ENCODE measurements at regions not wholly inside any gene's neighbourhood (a gene's known extent, or its start where the extent isn't known, plus 50 kb on each side); places are given as distances from the start of the nearest gene placed in this dataset.
"Not testable (repeated sequence)": the region's sequence is repeated elsewhere in the genome, so short reads cannot be mapped to it uniquely, and the experiment has no call there.

DNA sequence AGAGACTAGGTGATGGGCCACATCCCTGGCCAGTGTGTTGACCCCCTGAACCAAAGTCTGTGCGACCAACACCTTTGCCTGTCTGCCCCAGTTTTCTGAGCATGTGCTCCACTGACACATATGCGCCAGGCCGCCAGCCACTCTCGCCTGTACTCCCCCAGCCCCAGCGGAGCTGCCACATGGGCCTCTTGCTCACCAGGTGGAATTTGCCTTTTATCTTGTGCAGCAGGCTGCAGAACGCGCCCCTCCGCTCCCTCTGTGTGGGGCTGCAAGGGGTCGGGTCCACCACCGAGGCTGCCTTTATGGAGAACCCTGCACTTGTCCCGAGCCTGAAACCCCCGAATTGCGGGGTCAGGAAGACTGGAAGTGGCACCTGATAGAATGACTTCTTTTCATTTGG lies 405.7 kb upstream of the NPAP1 start:
- H3K9me3 ChIP-seq: no peaks in the 10 kb centered on the region
- no peaks in the 10 kb centered on the region for H3K36me3 ChIP-seq
- H3K4me3 ChIP-seq: no peak overlapping the region
- no peak for DNase-seq (ENCODE audit: low spot score)
- no peaks in the 10 kb centered on the region for H3K4me1 ChIP-seq
- TF ChIP-seq, protein P1, sequence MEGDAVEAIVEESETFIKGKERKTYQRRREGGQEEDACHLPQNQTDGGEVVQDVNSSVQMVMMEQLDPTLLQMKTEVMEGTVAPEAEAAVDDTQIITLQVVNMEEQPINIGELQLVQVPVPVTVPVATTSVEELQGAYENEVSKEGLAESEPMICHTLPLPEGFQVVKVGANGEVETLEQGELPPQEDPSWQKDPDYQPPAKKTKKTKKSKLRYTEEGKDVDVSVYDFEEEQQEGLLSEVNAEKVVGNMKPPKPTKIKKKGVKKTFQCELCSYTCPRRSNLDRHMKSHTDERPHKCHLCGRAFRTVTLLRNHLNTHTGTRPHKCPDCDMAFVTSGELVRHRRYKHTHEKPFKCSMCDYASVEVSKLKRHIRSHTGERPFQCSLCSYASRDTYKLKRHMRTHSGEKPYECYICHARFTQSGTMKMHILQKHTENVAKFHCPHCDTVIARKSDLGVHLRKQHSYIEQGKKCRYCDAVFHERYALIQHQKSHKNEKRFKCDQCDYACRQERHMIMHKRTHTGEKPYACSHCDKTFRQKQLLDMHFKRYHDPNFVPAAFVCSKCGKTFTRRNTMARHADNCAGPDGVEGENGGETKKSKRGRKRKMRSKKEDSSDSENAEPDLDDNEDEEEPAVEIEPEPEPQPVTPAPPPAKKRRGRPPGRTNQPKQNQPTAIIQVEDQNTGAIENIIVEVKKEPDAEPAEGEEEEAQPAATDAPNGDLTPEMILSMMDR (IDR thresholded peaks at IDR 0.05): no peak
- H3K27me3 ChIP-seq: no peaks in the 10 kb centered on the region
- H3K27ac ChIP-seq: no peak overlapping the region

DNA sequence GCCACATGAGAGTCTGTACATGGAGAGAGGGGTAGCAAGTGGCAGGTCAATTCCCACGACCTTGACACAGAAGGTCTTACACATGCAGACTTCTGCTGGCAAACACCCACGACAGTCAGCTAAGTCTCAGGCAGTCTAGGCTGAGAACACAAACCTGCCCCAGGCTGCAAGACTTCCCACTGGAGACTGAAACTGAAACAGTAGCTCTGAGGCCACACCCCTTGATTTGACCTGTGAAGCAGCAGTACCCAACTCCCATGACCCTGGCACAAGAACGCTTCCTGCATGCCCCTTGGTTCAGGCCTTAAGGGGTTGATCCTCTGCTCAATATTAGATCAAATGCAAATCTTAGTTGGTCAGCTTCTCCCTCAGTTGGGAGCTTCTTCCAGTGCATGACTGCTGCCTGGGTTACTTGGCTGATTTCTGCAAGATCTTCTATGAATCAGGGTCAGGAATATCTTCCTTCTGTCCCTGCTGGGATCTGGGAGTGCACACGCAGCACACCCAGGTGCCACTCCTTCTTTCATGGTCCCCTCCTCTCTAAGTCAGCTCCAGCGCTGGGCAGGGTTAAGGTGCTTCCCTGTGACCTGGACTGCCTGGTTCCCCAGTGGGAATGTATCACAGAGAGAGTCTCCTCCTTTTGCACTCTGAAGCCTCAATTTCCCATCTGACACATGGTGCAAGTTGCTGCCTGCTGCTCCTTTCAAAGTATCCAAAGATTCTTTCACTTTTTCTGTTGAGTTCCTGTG lies 403.9 kb upstream of the NPAP1 start:
- H3K27ac ChIP-seq: not testable (repeated sequence)

DNA sequence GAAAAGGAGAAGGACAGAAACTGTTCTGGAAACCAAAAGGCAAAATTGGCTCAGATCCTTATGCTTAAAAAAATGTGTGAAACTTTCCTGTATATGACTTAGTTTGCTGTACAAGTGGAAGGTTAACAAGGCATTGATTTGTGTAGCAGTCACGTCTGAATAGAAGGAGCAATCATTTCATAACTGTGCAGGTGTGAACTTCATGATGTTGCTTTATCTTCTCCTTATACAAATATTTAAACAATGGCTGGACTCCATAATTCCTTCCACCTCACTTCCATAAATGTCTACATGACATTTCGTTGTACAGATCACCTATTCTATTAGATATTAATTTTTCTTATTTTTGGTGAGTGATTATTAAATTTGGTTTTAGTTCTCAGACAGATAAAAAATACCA lies 382.7 kb upstream of the NPAP1 start:
- no peak for DNase-seq (ENCODE audit: low spot score)
- TF ChIP-seq, protein P1 (IDR thresholded peaks at IDR 0.05): no peak
- Histone ChIP-seq H3K4me3 (no peak overlapping the region), H3K27me3 (no peaks in the 10 kb centered on the region), H3K4me1 (no peaks in the 10 kb centered on the region), H3K27ac (no peak overlapping the region), H3K36me3 (no peaks in the 10 kb centered on the region), H3K9me3 (no peaks in the 10 kb centered on the region)

More for the DNA sequence above, 403.9 kb upstream of the NPAP1 start:
- H3K4me3 ChIP-seq; H3K4me1 ChIP-seq; H3K27me3 ChIP-seq; DNase-seq (ENCODE audit: low spot score); H3K36me3 ChIP-seq; H3K9me3 ChIP-seq: not testable (repeated sequence)

DNA sequence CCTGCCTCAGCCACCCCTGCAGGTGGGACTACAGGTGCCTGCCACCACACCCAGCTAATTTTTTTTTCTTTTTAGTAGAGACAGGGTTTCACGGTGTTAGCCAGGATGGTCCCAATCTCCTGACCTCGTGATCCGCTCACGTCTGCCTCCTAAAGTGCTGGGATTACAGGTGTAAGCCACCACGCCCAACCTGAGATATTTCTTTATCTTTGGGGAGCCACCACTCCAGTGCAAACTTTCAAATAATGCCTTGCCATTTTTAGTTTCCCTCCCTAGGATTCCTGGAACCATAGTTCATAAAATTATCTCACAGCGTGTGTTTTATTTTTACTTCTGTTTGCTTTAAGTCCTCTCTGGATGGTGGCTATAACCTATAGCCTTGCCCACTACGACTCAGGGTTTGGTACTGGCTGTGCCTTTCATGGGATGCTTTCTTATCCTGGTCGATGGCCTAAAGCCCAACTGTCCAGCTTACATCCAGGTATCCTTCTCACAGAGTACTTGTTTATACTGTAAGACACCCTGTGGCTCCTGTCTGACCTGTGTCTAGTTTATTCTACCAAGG lies 374.7 kb upstream of the NPAP1 start:
- not testable (repeated sequence) for H3K9me3 ChIP-seq; H3K27me3 ChIP-seq; DNase-seq (ENCODE audit: low spot score); H3K27ac ChIP-seq; H3K4me3 ChIP-seq; H3K4me1 ChIP-seq; H3K36me3 ChIP-seq

DNA sequence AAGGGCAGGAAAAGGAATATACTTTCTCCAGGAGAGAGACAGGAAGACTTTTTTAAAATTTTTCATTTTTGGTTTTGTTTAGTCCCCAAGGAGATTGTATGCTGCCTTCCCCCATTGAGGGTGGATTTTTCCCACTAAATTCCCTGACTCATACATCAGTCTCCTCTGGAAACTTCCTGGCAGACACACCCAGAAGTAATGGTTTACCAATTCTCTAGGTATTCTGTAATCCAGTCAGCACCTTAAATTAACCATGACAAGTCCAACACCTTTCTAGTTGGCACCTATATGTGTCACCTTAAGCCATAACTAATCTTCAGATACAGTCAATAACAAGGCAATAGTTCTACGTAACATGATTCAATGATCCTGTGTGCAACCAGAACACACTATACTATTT lies 373.6 kb upstream of the NPAP1 start:
- H3K4me3 ChIP-seq; H3K27ac ChIP-seq; H3K9me3 ChIP-seq; DNase-seq (ENCODE audit: low spot score); H3K36me3 ChIP-seq; H3K4me1 ChIP-seq; H3K27me3 ChIP-seq: not testable (repeated sequence)

DNA sequence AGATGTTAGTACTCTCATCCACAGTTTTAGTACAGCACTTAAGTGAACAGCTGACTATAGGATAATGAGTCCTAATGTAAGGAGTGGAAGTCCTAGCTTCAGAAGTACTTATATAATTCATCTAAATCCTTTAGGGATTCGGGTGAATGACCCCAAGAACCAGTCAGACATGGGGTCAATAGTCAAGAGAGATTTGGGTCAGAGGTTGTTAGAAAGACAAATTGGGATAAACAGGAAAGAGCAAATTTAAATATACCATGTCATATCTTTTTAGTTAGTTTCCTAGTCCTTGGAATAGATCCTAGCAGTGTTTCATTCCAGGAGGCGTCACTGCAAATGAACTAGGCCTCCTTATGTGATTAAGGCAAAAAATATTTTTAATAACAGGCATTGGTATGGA lies 370.8 kb upstream of the NPAP1 start:
- not testable (repeated sequence) for H3K27ac ChIP-seq; H3K4me3 ChIP-seq; H3K36me3 ChIP-seq; H3K4me1 ChIP-seq; H3K9me3 ChIP-seq; H3K27me3 ChIP-seq; DNase-seq (ENCODE audit: low spot score)

DNA sequence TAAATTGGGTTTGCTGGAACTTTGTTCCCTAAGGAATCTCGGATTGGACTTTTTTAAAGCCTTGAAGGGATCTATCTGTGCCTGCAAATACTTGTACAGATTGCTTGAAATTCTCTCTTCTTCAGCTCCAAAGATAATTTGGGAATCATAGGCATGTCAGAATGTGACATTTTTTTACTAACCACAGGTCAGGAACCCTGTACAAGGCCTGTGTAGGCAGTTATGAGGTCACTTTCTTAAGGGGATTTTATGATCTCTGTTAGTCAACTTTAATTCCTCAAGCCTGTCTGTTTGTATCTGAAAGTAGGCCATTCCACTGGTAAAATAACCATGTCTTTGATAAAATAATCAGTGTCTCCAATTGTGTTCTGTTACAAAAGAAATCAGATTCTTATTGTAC lies 369.9 kb upstream of the NPAP1 start:
- not testable (repeated sequence) for H3K4me3 ChIP-seq, H3K9me3 ChIP-seq

DNA sequence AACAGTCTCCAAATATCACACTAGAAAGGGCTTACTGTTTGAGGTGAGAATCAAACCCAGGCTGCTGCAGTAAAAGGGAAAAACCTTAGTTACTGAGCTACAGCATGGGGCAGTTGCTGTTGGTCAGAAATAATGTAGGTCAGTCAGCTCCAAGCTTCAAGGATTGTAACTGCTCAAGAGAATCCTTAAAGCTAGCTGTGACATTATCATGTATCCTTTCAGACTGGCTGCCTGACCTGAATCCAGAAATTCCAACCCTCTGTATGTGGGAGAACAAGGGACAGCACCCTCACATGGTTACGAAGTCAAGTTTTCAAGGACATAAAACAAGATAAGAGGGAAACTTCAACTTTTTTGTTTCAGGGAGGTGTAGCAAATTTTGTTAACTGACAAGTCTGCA lies 365.9 kb upstream of the NPAP1 start:
- H3K27me3 ChIP-seq; H3K4me3 ChIP-seq; H3K36me3 ChIP-seq; DNase-seq (ENCODE audit: low spot score); H3K9me3 ChIP-seq; H3K4me1 ChIP-seq; H3K27ac ChIP-seq: not testable (repeated sequence)

More for the DNA sequence above, 369.9 kb upstream of the NPAP1 start:
- H3K36me3 ChIP-seq; DNase-seq (ENCODE audit: low spot score); H3K27ac ChIP-seq; H3K27me3 ChIP-seq; H3K4me1 ChIP-seq: not testable (repeated sequence)

DNA sequence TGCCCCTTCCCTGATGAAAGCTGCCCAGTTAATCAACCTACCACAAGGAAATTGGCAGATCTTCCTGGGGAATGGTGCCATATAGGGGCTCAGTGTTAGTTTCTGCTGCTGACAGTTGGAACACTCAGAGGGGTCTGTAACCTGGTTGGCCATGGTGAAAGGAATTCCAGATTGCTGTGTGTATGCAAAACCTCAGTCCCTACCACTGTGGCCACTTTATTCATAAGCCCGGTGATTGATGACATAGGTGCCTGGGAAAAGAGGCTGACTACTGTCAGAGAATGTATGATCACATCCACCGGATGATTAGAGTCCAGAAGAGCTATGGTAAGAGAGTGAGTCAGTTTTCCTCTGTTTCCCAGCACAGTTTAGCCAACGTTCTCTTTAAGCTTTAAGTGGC lies 363.9 kb upstream of the NPAP1 start:
- H3K36me3 ChIP-seq; H3K4me3 ChIP-seq; H3K9me3 ChIP-seq; DNase-seq (ENCODE audit: low spot score); H3K27ac ChIP-seq; H3K27me3 ChIP-seq; H3K4me1 ChIP-seq: not testable (repeated sequence)

DNA sequence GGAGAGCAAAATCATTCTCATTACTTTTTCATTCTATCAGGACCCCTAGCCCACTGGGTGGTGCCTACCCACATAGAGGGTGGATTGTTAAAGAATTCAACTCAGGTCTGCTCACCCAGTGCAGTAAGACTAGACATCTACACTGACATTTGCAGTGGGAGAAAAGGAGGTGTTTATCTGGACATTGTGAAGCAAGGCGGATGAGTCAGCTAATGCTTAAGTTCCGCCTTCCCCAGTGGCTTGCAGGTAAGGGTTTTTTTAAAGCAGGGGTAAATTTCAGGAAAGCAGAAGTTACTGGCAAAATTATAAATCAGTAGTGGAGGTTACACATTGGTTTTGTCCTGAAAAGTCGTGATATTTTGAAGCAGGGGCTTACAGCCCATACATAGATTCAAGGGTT lies 359.2 kb upstream of the NPAP1 start:
- H3K9me3 ChIP-seq; H3K27ac ChIP-seq; DNase-seq (ENCODE audit: low spot score); H3K4me3 ChIP-seq; H3K36me3 ChIP-seq; H3K27me3 ChIP-seq; H3K4me1 ChIP-seq: not testable (repeated sequence)

Data from right atrium auricular region (tissue), 2 donors.